Activated T-helper 17 cell treated with anti-CD3 and anti-CD28 coated beads, Interleukin-2, amount 50 U/mL, for 72 hours (primary cell): ENCODE measurements at regions not wholly inside any gene's neighbourhood (a gene's known extent, or its start where the extent isn't known, plus 50 kb on each side); places are given as distances from the start of the nearest gene placed in this dataset.

ENCODE experiments used
- ATAC-seq: fragments of 150-1000 bp; cut with Tn5 transposase; replicated peaks from 2 replicates; pipeline ENCODE4 v1.10.0; 2021; ENCODE audit warnings: mild to moderate bottlenecking, moderate library complexity
- H3K27ac Mint-ChIP-seq: one replicate; pipeline ENCODE4 v1.8.0; 2022; ENCODE audit warnings: mixed read lengths
- H3K27me3 Mint-ChIP-seq: one replicate; pipeline ENCODE4 v1.8.0; 2022; ENCODE audit warnings: mixed read lengths
- H3K36me3 Mint-ChIP-seq: one replicate; pipeline ENCODE4 v1.8.0; 2022; ENCODE audit warnings: low read depth, mild to moderate bottlenecking, mixed read lengths
- H3K4me1 Mint-ChIP-seq: one replicate; pipeline ENCODE4 v1.8.0; 2022; ENCODE audit warnings: mixed read lengths
- H3K4me3 Mint-ChIP-seq: one replicate; pipeline ENCODE4 v1.8.0; 2022; ENCODE audit warnings: mild to moderate bottlenecking, mixed read lengths
- H3K9me3 Mint-ChIP-seq: one replicate; pipeline ENCODE4 v1.8.0; 2022; ENCODE audit warnings: mixed read lengths

DNA sequence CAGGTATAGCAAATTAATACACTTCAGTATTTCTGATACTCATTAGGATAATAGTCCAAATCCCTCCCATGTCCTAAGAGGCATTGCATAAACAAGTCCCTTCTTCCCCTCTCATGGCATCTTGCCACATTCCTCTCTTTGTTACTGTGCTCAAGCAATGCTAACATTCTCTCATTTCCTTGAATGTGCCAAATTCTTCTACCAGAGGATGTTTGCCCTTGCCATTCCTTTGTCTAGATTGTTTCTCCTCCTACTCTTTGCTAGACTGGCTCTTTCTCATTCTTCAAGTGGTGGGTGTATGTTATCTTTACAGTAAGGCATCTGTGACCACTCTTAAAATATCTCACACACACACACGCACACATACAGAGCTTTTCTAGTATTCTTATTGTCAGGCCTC is 621.0 kb upstream of the CXADR start:
- no peaks in the 10 kb centered on the region for H3K27me3 Mint-ChIP-seq

DNA sequence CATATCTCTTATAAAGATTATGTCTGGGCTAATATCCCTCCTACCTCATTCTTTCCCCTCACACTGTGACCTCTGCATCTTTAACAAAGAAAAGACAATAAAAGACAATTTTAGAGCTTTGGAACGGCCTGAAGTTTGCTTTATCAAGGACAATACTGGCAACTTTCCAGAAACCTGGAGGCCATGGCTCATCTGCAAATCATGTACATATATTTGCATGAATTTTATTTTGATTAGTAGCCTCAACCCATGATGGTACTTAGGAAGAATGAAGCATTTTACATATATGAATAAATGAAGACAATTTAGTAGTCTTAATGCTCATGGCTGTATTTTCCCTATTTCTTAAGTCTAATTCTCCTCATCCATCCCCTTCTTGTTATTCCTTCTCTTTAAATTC is 612.2 kb upstream of the CXADR start:
- Mint-ChIP-seq H3K4me1 (no peaks in the 10 kb centered on the region), H3K4me3 (no peak overlapping the region), H3K36me3 (no peaks in the 10 kb centered on the region)

More for the DNA sequence above, 621.0 kb upstream of the CXADR start:
- no peak for ATAC-seq
- H3K4me1 Mint-ChIP-seq, result no peaks in the 10 kb centered on the region
- no peaks in the 10 kb centered on the region for H3K36me3 Mint-ChIP-seq
- H3K27ac Mint-ChIP-seq, result no peak overlapping the region
- H3K9me3 Mint-ChIP-seq, result peaks cover 17% of the 10 kb centered on the region
- H3K4me3 Mint-ChIP-seq, result no peak overlapping the region

DNA sequence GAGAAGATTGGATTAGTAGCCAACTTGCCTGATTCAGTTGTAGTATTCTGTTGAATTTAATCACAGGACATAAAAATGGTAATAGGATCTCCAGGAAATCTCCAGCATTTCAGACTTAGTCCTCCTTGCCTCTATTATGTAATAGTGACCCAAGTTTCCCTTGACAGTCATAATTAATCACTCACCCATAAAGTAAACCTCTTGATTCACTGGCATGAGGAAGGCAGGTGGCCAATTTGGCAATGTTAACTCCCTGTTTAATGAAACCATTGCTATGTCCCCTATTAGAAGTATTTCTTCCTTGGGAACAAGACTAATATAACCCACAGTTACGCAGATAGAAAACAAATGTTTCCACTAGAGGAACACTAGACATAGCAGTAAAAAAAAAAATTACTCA is 604.8 kb upstream of the CXADR start:
- Mint-ChIP-seq H3K27ac (no peak overlapping the region), H3K27me3 (no peaks in the 10 kb centered on the region), H3K4me3 (no peak overlapping the region), H3K4me1 (no peaks in the 10 kb centered on the region), H3K36me3 (no peaks in the 10 kb centered on the region), H3K9me3 (no peaks in the 10 kb centered on the region)
- ATAC-seq, result no peak

More for the DNA sequence above, 612.2 kb upstream of the CXADR start:
- no peak overlapping the region for H3K27ac Mint-ChIP-seq
- peaks cover 4% of the 10 kb centered on the region for H3K9me3 Mint-ChIP-seq
- no peaks in the 10 kb centered on the region for H3K27me3 Mint-ChIP-seq
- no peak for ATAC-seq

DNA sequence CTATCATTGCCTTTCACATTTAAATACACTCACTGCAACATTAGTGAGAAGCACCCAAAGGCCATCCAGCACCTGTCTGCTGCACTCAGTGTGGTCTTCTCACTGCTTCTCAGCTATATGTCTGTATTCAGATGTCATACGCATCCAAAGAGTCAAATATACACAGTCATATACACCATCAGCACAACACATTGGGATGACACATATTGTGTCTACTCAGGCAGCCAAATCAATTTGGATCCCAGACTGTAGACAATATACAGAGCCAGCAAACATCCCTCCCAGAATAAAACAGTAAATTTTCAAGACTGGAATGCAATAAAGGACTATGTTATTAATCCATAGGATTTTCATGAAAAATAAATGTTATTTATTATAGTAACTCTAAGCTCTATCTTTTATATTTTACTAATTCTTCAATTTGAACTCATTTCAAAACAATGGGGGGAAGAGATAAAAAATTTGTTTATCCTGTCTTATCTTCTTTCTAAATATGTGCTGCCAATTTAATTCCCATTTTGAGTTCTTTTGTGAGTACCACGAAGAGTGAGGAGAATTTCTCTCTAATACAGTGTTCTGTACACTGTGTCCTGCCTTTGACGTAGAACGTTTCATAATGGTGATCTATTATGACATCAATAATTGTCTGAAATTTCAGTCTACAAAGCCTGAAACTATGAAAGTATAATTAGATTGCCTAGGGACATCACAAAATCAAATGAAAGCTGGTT is 602.2 kb upstream of the CXADR start:
- Mint-ChIP-seq H3K27me3 (no peaks in the 10 kb centered on the region), H3K9me3 (peaks cover 4% of the 10 kb centered on the region), H3K27ac (no peak overlapping the region), H3K36me3 (no peaks in the 10 kb centered on the region), H3K4me1 (no peaks in the 10 kb centered on the region), H3K4me3 (no peak overlapping the region)
- no peak for ATAC-seq

DNA sequence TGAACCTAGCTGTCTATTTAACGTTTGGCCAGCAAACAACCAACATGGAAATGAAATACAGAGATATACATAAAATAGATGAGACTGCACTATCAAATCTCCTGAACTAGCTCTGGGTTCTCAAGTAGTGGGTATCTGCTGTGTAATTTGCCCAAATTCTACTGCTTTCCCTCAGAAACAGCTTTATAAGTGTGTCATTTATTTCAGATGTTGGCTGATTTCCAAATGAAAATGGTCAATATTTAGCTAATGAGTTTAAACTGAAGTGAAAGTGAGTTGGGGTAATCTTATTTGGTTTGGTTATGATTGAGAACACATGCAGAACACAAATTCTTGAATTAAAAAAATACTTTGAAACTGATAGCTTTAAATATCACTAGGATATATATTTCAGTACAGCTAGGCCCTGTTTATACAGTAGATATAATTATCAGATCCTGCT is 601.7 kb upstream of the CXADR start:
- H3K4me1 Mint-ChIP-seq, result no peaks in the 10 kb centered on the region
- H3K9me3 Mint-ChIP-seq, result peaks cover 4% of the 10 kb centered on the region
- H3K27ac Mint-ChIP-seq, result no peak overlapping the region
- H3K27me3 Mint-ChIP-seq, result no peaks in the 10 kb centered on the region
- H3K36me3 Mint-ChIP-seq, result no peaks in the 10 kb centered on the region
- no peak overlapping the region for H3K4me3 Mint-ChIP-seq
- no peak for ATAC-seq

DNA sequence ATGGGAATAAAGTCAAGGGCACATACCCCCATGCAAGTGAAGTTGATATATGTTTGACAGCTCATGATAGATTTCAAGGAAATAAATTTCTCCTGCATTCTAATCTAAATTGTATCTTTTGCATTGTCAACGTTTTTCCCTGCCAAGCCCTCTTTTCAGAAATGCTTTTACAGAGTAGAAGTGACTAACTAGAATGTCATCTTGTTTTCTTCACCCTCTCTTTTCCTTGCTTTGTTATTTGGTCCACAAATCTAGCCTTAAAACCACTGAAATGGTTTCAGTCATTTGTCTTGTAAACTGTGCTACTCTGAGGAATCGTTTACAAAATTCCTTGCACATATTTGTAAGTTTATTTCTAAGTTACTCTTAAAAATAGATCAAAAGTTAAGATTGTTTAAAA is 600.8 kb upstream of the CXADR start:
- no peak overlapping the region for H3K4me3 Mint-ChIP-seq
- ATAC-seq, result no peak
- no peak overlapping the region for H3K27ac Mint-ChIP-seq
- H3K27me3 Mint-ChIP-seq, result no peaks in the 10 kb centered on the region
- H3K36me3 Mint-ChIP-seq, result no peaks in the 10 kb centered on the region
- peaks cover 4% of the 10 kb centered on the region for H3K9me3 Mint-ChIP-seq
- H3K4me1 Mint-ChIP-seq, result no peaks in the 10 kb centered on the region

DNA sequence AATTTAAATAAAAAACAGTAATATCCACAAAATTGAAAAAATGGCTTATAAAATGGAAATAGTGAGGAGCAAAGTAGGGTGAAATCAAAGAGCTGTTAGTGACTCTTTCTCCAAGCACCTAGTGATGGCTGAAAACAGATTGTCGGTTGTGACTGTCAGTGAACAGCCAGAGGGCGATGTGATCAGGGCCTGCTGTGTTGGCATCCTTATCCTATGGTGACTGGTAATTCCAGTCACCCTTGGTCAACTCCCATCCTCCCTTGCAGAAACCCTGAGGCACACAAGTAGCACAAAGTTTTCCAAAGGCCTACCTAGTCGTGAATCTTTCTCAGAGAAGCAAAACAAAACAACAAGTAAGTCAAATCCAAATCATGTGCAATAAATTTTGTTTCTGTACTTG is 599.8 kb upstream of the CXADR start:
- Mint-ChIP-seq H3K9me3 (peaks cover 4% of the 10 kb centered on the region), H3K27ac (no peak overlapping the region), H3K4me3 (no peak overlapping the region), H3K36me3 (no peaks in the 10 kb centered on the region), H3K27me3 (no peaks in the 10 kb centered on the region), H3K4me1 (no peaks in the 10 kb centered on the region)
- ATAC-seq, result no peak

DNA sequence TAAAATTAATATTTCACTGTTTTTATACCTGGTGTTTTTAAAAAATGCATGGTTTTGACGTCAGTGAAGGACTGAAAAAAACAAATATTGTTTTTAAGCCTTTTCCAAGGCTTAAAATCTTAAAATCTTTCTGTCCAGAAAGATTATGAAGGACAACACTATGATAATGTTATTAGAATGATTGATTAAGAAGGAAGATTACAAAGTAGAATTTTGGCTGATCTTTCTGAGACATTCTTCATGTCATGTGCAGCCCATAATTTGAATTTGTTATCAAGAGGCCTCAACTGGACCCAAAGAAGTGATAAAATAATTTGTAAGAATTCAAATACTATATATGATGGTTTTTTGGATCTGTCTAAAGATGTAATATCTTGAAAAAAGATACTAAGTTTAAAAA is 584.4 kb upstream of the CXADR start:
- Mint-ChIP-seq H3K4me3 (no peak overlapping the region), H3K27ac (no peak overlapping the region), H3K36me3 (no peaks in the 10 kb centered on the region), H3K4me1 (no peaks in the 10 kb centered on the region), H3K27me3 (no peaks in the 10 kb centered on the region), H3K9me3 (no peaks in the 10 kb centered on the region)
- no peak for ATAC-seq

DNA sequence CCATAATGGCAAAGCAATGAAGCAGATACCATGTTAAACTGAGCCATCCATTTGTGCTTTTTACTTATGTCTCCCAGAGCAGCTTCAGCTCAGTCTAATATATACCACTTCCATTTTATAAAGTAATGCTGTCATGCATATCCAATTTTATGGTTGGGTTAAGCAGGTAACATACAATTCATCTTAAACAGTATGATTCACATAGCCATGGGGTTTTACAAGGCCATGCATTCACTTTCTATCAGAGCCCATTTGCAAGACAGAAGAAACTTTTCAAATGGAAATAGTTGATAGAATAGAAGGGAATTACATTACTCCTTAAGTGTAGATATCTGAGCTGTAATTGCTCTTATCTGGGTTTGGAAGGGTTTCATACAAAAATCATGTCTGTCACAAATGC is 580.5 kb upstream of the CXADR start:
- Mint-ChIP-seq H3K36me3 (no peaks in the 10 kb centered on the region), H3K4me1 (no peaks in the 10 kb centered on the region), H3K27me3 (no peaks in the 10 kb centered on the region), H3K9me3 (peaks cover 5% of the 10 kb centered on the region), H3K27ac (no peak overlapping the region), H3K4me3 (no peak overlapping the region)
- no peak for ATAC-seq

DNA sequence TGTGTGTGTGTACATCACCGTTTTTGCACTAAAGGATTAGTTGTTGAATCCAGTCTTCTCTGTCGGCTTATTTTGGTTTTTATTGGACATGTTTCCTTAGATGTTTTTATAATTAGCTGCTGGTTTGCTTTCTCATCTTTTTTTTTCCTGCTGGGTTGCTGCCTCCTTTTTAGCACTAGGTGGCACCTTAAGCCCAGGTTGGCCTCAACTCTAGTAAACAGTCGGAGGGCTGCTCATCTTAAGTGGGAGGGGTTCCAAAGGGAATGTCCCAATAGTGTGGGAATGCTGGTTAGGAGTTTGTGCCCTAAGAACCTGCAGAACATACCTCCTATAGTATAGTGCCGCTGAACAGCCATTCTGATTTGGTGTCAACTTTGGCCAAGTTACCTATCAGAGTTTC is 570.1 kb upstream of the CXADR start:
- ATAC-seq, result no peak
- Mint-ChIP-seq H3K9me3 (peaks cover 13% of the 10 kb centered on the region), H3K36me3 (no peaks in the 10 kb centered on the region), H3K27me3 (no peaks in the 10 kb centered on the region), H3K4me3 (no peak overlapping the region), H3K27ac (no peak overlapping the region), H3K4me1 (no peaks in the 10 kb centered on the region)

DNA sequence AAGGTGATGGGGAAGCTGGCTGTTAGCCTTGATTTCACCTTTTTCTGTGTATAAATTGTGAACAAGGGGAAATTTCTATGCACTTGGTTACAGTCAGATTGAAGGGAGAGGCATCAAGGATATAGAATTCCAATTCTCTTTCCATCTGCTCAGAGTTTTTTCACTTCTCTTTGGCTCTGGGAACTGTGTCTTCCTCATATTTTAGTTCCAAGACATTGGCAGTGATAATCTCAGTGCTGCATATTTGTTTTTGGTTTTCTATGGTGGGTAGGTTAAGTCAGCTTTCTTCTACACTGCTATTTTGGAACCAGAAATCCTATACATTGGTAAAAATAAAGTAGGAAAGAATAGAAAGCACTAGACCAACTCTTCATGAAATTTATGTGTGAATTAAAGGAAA is 569.6 kb upstream of the CXADR start:
- ATAC-seq, result no peak
- Mint-ChIP-seq H3K27me3 (no peaks in the 10 kb centered on the region), H3K4me3 (no peak overlapping the region), H3K4me1 (no peaks in the 10 kb centered on the region), H3K27ac (no peak overlapping the region), H3K9me3 (peaks cover 14% of the 10 kb centered on the region), H3K36me3 (no peaks in the 10 kb centered on the region)

DNA sequence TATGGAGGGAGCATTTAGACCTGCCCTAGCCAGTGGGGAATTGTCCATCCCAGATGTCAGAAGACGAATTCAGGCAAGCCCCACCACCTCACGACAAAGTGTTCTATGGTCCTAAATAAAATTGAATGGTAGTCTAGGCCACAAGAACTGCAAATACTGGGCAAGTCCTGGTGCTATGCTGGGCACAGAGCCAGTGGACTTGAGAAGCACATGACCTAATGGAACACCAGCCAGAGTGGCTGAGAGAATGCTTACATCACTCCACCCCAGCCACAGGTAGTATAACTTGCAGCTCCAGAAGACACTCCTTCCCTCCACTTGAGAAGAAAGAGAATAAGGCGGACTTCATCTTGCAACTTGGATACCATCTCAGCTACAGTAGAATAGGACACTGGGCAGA is 567.3 kb upstream of the CXADR start:
- Mint-ChIP-seq H3K4me3 (no peak overlapping the region), H3K9me3 (peaks cover 14% of the 10 kb centered on the region), H3K27ac (no peak overlapping the region), H3K27me3 (no peaks in the 10 kb centered on the region), H3K36me3 (no peaks in the 10 kb centered on the region), H3K4me1 (no peaks in the 10 kb centered on the region)
- ATAC-seq, result no peak

DNA sequence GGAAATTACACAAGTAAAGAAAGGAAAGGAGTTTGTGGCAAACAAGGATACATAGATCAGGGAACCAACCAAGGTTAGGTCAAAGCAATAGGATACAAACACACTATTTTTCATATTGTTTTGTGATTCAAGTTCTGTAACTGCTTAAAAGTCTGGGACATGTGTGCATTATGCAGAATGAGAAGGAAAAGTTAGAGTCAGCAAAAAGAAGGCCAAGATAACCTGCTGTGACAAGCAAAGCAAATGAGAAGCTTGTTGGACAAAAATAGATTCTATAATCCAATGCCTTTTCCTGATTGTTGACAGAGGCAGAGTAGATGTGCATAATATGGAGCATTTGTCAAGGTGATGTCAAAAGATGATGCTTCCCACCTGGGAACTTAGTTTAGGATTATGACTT is 556.0 kb upstream of the CXADR start:
- Mint-ChIP-seq H3K4me3 (no peak overlapping the region), H3K27ac (no peak overlapping the region), H3K9me3 (peaks cover 8% of the 10 kb centered on the region), H3K36me3 (no peaks in the 10 kb centered on the region), H3K4me1 (no peaks in the 10 kb centered on the region), H3K27me3 (no peaks in the 10 kb centered on the region)
- ATAC-seq, result no peak

DNA sequence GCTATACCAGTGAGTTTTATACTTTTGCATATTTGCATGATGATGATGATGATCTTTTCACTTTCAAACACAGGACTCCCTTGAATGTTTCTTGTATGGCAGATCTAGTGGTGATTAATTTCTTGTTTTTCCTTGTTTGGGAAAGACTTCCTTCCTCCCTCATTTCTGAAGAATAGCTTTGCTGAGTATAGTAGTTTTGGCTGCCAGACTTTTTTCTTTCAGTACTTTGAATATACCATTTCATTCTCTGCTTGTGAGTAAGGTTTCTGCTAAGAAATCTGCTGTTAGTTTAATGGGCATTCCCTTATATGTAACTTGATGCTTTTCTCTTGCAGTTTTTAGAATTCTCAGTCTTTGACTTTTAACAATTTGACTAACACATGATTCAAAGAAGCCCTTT is 547.4 kb upstream of the CXADR start:
- Mint-ChIP-seq H3K9me3 (peaks cover 17% of the 10 kb centered on the region), H3K4me1 (no peaks in the 10 kb centered on the region), H3K27ac (no peak overlapping the region), H3K4me3 (no peak overlapping the region), H3K27me3 (no peaks in the 10 kb centered on the region), H3K36me3 (no peaks in the 10 kb centered on the region)
- ATAC-seq, result no peak

DNA sequence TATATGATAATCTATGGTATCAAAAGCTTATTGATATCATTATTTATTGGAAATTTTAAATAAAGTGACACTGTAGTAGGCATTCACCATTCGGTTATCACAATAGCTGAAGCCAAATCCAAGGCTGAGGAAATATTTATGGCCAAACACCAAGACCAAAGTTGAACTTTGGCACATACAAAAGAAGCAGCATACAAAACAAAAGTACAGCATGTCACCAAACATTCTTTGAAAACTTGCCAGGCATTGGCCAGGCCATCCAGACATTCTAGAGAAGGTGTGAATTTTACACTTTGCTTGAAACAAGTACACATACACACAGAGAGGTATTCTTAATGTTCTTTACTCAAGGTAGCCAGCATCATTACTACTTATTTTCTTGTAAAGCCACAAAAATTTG is 544.4 kb upstream of the CXADR start:
- ATAC-seq, result no peak
- no peaks in the 10 kb centered on the region for H3K36me3 Mint-ChIP-seq
- H3K27me3 Mint-ChIP-seq, result no peaks in the 10 kb centered on the region
- H3K9me3 Mint-ChIP-seq, result peaks cover 19% of the 10 kb centered on the region
- H3K4me3 Mint-ChIP-seq, result no peak overlapping the region
- H3K4me1 Mint-ChIP-seq, result no peaks in the 10 kb centered on the region
- H3K27ac Mint-ChIP-seq, result no peak overlapping the region

DNA sequence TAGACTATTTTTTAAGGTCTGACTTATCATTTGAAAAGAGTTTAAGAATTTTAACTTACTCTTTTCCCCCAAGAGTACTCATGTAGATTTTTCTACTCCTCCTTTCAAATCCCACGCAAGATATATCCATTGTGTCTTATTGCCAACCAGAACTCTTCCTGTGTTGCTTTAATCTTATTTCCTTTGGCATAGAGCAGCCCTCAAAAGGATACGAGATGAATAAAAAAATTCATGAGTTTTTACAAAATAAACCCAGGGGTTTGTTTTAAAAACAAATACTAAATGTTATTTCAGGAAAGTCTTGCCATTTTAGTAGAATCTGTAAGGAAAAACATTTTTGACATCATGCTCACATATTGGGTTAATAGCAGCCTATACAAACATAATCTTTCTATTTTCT is 543.2 kb upstream of the CXADR start:
- no peaks in the 10 kb centered on the region for H3K27me3 Mint-ChIP-seq
- H3K27ac Mint-ChIP-seq, result no peak overlapping the region
- ATAC-seq, result no peak
- H3K4me1 Mint-ChIP-seq, result no peaks in the 10 kb centered on the region
- H3K4me3 Mint-ChIP-seq, result no peak overlapping the region
- H3K36me3 Mint-ChIP-seq, result no peaks in the 10 kb centered on the region
- H3K9me3 Mint-ChIP-seq, result peaks cover 20% of the 10 kb centered on the region
